ENCODE measurements at regions not wholly inside any gene's neighbourhood (a gene's known extent, or its start where the extent isn't known, plus 50 kb on each side); places are given as distances from the start of the nearest gene placed in this dataset.
"Not testable (repeated sequence)": the region's sequence is repeated elsewhere in the genome, so short reads cannot be mapped to it uniquely, and the experiment has no call there.

GRCh38 chr16:10272250-10272854 lies 90.1 kb upstream of the GRIN2A start:
- DNase-seq (ENCODE audit: low read depth in 2 of 2) = not testable (repeated sequence)

- not testable (repeated sequence) for DNase-seq (ENCODE audit: low read depth in 2 of 2)
Measured at GRCh38 chr16:10275214-10275996, 93.2 kb upstream of the GRIN2A start.

DNA sequence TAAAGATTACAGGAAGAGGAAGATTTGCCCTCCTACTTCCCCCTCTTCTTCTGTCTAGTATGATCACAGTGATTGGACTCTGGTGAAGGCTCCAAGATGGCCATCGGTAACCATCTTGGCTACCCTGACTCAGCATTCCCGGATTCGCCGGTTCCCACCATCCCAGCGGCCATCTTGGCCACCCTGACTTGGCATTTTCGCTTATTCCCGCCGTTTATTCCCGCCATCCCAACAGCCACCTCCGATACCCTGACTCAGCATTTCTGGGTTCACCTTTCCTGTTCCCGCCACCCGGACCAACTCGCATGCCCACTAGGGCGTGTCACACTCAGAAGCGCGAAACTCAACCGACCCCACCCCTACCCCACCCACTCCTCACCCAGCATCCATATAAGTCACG lies 95.4 kb upstream of the GRIN2A start:
- no peak for DNase-seq (ENCODE audit: low read depth in 2 of 2)

DNA sequence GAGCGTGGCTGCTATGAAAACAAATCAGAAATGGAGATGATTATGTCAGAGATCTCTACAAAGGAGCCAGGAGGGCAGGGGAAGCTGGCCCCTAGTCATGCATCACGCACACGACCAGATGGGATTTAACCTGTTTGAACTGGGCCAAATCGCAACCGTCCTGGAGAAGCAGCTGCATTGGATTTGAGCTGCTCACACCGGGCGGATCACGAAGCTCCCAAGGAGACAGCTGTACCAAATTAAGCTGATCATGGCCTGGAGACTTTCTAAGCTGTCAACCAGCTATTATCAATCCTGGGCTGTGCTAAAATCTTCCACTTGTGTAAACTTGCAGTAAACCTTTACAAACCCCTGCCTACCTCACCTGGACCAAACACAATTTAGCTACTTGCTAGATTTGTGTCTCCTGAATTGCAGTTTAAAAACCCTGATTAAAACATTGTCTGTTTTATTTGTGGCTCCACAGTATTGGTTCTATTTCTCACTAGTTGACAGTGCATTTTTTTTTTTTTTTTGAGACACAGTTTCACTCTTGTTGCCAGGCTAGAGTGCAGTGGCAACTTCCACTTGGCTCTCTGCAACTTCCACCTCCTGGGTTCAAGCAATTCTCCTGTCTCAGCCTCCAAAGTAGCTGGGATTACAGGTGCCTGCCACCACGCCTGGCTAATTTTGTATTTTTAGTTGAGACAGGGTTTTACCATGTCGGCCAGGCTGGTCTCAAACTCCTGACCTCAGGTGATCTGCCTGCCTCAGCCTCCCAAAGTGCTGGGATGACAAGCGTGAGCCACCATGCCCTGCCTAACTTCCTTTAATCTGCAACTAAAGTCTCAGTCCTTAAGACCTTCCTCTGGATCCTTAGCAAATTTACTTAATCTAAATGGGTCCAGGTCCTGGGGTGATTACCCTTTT lies 98.3 kb upstream of the GRIN2A start:
- no peak for DNase-seq (ENCODE audit: low read depth in 2 of 2)

- DNase-seq (ENCODE audit: low read depth in 2 of 2) = no peak
Measured at GRCh38 chr16:10282367-10282766, 100.1 kb upstream of the GRIN2A start.

DNA sequence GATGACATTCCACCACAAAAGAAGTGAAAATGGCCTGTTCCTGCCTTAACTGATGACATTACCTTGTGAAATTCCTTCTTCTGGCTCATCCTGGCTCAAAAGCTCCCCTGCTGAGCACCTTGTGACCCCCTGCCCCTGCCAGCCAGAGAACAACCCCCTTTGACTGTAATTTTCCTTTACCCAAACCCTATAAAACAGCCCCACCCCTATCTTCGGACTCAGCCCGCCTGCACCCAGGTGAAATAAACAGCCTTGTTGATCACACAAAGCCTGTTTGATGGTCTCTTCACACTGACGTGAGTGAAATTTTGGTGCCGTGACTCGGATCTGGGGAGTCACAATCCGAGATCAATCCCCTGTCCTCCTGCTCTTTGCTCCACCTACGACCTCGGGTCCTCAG lies 101.0 kb upstream of the GRIN2A start:
- not testable (repeated sequence) for DNase-seq (ENCODE audit: low read depth in 2 of 2)

DNA sequence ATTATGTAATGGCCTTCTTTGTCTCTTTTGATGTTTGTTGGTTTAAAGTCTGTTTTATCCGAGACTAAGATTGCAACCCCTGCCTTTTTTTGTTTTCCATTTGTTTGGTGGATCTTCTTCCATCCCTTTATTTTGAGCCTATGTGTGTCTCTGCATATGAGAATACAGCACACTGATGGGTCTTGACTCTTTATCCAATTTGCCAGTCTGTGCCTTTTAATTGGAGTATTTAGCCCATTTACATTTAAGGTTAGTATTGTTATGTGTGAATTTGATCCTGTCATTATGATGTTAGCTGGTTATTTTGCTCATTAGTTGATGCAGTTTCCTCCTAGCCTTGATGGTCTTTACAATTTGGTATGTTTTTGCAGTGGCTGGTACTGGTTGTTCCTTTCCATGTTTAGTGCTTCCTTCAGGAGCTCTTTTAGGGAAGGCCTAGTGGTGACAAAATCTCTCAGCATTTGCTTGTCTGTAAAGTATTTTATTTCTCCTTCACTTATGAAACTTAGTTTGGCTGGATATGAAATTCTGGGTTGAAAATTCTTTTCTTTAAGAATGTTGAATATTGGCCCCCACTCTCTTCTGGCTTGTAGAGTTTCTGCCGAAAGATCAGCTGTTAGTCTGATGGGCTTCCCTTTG lies 95.3 kb upstream of the ATF7IP2 start:
- DNase-seq (ENCODE audit: low read depth in 2 of 2) = not testable (repeated sequence)

GRCh38 chr16:10292197-10292596 lies 93.7 kb upstream of the ATF7IP2 start:
- DNase-seq (ENCODE audit: low read depth in 2 of 2) = not testable (repeated sequence)

GRCh38 chr16:10292976-10293375 lies 92.9 kb upstream of the ATF7IP2 start:
- not testable (repeated sequence) for DNase-seq (ENCODE audit: low read depth in 2 of 2)

GRCh38 chr16:10294153-10294552 lies 91.7 kb upstream of the ATF7IP2 start:
- DNase-seq (ENCODE audit: low read depth in 2 of 2) = not testable (repeated sequence)

- DNase-seq (ENCODE audit: low read depth in 2 of 2) = no peak
Measured at GRCh38 chr16:10296956-10297340, 88.9 kb upstream of the ATF7IP2 start.

GRCh38 chr16:10297341-10298006 lies 88.4 kb upstream of the ATF7IP2 start:
- DNase-seq (ENCODE audit: low read depth in 2 of 2) = no peak

- no peak for DNase-seq (ENCODE audit: low read depth in 2 of 2)
Measured at GRCh38 chr16:10300905-10301304, 85.0 kb upstream of the ATF7IP2 start.

GRCh38 chr16:10301547-10301946 lies 84.3 kb upstream of the ATF7IP2 start:
- not testable (repeated sequence) for DNase-seq (ENCODE audit: low read depth in 2 of 2)

- no peak for DNase-seq (ENCODE audit: low read depth in 2 of 2)
Measured at GRCh38 chr16:10305912-10306311, 79.9 kb upstream of the ATF7IP2 start.

- DNase-seq (ENCODE audit: low read depth in 2 of 2) = no peak
Measured at GRCh38 chr16:10308305-10309193, 77.3 kb upstream of the ATF7IP2 start.

GRCh38 chr16:10309271-10309932 lies 76.5 kb upstream of the ATF7IP2 start:
- DNase-seq (ENCODE audit: low read depth in 2 of 2) = no peak

- no peak for DNase-seq (ENCODE audit: low read depth in 2 of 2)
Measured at GRCh38 chr16:10312008-10312407, 73.9 kb upstream of the ATF7IP2 start.

DNA sequence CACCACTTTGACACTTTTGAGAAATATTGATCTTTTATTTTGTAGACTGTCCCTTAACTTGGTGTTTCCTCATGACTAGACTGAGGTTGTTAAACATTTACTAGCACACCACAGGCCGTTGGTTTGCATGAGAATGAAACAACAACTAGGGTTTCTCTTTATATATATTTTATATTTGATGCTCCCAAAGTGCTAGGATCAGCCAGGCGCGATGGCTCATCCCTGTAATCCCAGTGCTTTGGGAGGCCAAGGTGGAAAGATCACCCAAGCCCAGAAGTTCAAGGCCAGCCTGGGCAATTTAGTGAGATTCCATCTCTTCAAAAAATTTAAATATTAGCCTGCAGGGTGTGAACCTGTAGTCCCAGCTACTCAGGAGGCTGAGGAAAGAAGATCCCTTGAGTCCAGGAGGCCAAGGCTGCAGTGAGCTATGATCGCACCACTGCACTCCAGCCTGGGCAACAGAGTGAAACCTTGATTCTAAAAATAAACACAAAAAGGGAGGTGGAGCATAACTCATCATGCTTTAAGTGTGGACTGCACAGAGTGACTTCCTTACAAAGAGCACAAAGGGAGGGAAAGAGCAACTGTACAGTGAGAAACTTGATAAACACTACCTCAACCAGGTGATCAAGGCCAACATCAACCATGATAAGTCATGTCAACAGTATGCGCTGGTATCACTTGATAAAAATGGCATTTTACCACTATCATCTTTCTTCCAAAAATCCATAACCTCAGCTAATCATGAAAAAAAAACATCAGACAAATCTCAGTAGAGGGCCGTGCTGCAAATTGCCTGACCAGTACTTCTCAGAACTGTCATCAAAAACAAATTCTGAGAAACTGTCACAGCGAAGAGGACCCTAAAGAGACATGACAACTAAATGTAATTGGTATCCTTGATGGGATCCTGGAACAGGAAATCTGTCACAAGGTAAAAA lies 72.8 kb upstream of the ATF7IP2 start:
- no peak for DNase-seq (ENCODE audit: low read depth in 2 of 2)

All from stimulated activated CD8-positive, alpha-beta memory T cell treated with anti-CD3 and anti-CD28 coated beads, Interleukin-7, amount 100 ng/mL, for 1 hour (primary cell).